CD4-positive, alpha-beta T cell treated with Interleukin-2 at 100 ng/mL for 4 hours (primary cell): ENCODE measurements at regions not wholly inside any gene's neighbourhood (a gene's known extent, or its start where the extent isn't known, plus 50 kb on each side); places are given as distances from the start of the nearest gene placed in this dataset.
"Not testable (repeated sequence)": the region's sequence is repeated elsewhere in the genome, so short reads cannot be mapped to it uniquely, and the experiment has no call there.

Source experiments
- DNase-seq: peaks from one replicate; pipeline ENCODE4 v3.0.0-alpha.2; 2020; ENCODE audit warnings: low spot score

DNA sequence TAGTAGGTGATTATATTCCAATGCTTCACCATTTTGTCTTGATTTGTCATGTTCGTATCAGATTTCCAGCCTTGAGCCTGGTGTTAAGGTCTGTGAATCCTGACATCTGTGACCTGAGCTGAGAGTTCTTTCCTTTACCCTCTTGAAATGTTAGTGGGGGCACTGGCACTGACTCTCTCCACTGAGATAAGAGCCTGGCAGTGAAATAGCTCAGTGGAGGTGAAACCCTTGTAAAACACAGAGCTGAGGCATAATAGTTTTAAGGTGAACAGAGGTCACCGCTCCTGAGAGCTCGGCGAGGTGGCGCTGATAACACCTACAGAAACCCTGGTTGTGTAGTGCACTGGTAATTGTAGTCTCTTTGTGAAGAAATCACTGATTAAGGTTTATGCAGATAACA, 748.2 kb downstream of the DIAPH3 start:
- DNase-seq = no peak

DNA sequence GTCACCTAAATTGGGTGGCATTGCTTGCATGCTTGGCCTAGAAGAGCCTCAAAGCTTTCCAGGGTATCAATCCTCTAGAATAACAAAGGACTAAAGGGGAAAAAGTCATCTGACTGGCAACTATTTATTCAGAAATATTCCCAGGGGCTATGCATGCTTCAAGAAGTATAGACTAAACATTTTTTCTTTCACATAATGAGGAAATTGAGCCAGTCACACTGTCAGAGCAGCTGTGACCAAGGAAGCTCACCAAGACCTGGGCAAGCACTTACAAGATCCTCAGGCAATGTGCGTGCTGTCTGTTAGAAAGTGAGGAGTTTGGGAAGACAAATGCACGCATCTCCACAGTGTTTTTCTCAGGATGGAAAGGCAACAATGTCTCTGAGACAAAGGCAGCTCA, 747.2 kb downstream of the DIAPH3 start:
- no peak for DNase-seq

DNA sequence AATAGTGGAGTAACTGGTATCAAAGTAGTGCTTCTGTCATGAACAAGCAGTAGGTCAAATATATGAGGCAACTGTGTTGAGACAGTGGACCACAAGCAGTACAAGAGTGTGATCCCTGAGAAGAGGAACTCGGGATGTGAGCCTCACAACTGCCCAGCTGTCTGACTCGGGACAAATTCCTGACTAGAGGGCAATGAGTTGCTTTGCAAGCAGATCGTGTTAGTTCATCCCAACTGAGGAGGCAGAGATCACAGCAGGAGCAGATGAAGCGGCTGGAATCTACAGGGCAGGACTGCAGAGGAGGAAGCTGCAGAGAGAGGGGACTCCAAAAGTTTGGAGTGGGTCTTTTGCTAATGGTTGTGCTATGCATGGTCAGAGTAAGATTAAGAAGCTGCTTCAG, 741.1 kb downstream of the DIAPH3 start:
- DNase-seq = no peak

DNA sequence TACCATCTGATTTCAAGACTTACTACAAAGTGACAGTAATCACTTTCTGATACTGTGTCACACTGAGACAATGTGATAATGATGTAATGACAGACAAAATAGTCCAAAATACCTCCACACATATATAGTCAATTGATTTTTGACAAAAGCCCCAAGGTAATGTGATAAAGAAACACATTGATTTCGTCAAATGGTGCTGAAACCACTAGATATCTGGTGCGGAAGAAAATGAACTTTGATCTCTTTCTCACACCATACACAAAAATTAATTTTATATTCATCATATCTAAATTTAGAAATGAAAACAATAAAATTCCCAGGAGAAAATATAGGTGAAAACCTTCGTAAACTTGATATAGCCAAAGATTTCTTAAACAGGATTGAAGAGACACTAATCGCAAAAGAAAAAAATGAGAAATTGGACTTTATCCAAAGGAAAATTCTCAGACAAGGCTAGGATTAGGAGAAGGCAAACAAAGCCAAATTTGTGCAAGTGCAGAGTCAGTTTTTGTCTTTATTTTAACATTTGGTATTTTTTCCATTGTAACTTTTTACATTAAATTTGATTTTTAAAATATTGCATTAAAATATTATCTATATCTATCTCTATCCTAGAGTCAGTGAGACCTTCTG, 739.9 kb downstream of the DIAPH3 start:
- no peak for DNase-seq

DNA sequence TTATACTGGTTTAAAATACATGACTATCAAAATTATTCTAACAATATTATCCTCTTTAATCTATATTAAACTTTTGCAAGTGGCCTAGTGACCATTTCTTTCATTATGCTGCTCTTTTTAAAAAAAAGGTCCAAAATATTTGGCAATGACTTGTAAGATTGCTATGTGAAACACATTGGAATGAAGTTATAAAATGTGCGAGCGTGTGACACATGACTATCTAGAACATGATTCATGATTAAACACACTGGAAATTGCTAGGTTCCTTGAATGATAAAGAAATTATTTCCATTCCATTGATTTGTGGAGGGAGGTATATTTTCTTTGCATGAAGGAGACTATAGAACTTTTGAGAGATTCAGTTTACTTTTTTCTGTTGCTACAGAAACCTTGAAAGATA, 739.1 kb downstream of the DIAPH3 start:
- DNase-seq = no peak

DNA sequence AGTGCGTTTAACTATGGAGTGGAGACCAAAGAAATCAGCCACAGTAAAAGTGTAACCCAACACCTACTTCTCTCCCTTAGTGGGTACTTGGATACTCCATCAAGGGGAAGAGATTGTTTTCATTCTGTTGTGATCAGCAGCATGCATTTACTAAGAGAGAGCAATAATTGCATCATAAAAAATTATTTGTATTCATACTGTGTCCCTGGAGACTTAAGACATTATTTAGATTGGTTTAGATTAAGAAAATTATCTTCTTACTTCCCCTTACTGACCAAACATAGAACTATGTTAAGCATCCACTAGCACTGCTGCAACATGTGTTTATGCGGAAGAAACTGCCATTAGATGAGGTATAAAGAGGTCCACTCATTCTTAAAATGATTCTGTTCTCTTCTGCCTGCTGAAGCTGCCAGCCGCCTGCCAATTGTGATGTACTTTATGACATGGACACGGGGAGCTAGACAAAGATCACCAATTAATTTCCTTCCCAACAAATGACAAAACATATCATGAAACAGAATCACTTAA, 738.5 kb downstream of the DIAPH3 start:
- DNase-seq = no peak

DNA sequence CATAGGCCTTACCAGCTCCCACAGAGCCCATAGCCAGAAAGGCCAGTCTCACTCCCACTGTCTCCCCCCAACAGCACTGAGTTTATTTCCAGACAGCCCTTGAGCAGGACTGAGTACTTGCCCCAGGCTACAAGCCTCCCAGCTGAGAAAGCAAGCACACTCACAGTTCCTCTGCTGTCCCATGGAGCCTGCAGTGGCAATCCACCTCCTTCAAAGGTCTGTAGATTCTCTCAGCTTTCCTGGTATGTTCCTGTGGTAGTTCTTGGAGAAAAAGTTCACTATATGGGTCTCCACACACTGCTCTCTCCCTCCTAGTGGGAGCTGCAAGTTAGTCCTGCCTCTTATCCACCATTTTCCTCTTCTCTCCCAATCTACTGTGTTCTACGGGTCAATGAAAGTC, 728.7 kb downstream of the DIAPH3 start:
- DNase-seq = no peak

DNA sequence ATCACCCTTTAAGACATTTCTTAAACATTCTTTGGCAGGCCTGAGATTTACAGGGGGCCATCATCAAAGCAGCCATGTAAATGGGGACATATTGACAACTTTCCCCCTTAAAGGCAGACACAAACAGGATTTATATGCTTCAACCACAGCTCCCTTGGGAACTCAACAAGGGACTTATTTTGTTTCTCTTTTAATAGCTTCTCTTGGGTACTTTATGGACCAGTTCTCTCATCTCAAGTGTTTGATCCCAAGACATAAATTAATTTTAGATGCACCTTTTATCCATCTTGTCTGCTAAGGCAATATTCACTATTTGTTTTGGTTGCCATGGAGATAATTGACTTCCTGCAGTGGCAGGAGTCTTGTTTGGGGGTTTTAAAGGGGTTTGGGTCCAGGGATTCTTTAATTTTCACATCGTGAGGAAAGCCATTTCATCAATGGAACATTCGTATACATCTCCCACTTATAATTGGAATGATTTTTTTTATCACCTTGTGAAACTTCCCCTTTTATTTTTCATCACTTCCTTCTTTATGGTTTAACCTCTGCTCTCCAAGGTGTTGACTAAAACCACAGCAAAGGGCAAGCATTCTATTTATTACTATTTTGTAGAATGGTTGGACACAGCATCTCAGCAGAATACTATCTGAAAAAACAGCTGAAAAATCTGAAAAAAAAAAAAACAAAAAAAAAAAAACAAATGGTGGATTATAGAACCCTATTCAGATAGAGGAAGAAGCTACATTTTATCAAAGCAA, 726.0 kb downstream of the DIAPH3 start:
- DNase-seq = no peak

DNA sequence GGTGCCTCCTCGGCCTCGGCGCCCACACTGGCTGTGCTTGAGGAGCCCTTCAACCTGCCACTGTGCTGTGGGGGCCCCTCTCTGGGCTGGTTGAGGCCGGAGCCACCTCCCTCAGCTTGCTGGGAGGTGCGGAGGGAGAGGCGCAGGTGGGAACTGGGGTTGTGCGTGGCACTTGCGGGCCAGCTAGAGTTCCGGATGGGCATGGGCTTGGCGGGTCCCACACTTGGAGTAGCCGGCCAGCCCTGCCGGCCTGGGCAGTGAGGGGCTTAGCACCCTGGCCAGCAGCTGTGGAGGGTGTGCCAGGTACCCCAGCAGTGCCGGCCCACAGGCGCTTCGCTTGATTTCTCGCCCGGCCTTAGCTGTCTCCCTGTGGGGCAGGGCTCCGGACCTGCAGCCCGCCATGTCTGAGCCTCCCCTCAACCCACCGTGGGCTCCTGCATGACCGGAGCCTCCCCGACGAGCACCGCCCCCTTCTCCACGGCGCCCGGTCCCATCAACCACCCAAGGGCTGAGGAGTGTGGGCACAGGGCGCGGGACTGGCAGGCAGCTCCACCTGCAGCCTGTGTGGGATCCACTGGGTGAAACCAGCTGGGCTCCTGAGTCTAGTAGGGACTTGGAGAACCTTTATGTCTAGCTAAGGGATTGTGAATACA, 723.8 kb downstream of the DIAPH3 start:
- no peak for DNase-seq

DNA sequence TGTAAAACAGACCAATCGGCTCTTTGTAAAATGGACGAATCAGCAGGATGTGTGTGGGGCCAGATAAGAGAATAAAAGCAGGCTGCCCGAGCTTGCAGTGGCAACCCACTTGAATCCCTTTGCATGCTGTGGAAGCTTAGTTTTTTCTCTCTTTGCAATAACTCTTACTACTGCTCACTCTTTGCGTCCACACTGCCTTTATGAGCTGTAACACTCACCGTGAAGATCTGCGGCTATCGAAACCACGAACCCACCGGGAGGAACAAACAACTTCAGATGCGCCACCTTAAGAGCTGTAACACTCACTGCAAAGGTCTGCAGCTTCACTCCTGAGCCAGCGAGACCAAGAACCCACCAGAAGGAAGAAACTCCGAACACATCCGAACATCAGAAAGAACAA, 722.7 kb downstream of the DIAPH3 start:
- not testable (repeated sequence) for DNase-seq

DNA sequence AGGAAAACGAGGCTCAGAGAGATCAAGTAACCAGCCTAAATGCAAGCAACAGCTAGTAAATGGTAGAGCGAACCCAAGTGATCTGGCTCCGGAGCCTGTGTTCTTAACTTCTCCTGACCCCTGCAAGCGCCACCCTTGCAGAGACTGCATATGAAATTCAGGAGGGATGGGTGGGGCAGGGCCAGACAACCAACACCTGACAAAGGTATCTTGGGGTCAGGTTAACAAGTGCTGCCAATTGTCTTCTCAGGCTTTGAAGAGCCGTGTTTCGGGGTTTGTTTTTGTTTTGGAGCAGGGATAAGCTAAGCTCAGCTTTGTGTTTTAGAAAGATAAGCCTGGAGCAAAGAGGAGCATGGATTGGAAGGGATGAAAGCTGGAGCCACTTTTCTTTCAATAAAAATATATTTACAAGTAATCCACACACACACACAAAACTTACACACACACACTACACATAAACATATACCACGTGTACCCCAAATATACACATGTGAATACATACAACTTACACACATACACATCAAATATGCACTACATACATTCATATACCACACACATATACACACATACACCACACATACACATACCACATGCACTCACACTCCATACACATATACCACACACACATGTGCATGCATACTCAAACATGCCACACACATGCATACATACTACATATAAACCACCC, 722.0 kb downstream of the DIAPH3 start:
- DNase-seq = no peak

DNA sequence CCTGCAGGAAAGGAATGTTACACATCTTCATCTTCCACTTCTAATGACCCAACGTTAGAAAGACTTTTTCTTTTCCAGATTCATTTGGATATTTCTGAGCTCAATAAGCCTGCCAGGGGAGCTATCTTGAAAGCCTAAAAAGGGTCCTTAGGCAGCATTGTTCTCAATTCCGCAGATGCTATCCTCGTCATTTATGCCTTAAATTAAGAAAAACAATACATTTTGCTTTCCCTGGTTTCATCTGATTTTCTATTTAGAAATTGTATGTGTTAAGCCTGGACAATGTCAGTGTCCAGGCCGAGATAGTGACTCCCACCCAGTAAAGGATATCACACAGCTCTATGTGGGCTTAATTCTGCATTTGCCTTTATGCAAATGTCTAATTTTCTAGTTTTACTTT, 721.3 kb downstream of the DIAPH3 start:
- no peak for DNase-seq

DNA sequence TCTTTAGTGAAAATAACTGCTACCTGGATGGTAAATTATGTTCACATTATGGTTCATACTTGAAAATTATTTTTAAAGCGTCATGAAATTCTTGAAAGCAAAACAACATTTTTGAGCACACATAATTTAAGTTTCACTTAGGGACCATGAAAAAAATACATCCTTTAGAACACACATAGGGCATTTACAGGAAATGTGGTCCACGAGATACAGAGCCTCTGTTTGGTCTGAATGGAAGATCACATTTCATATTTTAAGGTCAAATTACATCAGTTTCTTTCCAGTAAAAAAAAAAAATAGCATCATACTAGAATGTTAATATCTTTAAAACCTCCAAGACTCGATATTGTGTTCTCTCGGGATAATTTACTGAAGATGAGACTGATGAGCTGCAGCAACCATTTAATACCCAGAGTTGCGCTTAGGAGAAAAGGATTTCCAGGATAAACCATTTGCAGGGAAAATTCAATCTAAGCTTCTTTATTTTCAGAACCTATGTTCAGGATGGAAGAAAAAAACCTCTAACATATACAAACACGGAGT, 720.7 kb downstream of the DIAPH3 start:
- no peak for DNase-seq

DNA sequence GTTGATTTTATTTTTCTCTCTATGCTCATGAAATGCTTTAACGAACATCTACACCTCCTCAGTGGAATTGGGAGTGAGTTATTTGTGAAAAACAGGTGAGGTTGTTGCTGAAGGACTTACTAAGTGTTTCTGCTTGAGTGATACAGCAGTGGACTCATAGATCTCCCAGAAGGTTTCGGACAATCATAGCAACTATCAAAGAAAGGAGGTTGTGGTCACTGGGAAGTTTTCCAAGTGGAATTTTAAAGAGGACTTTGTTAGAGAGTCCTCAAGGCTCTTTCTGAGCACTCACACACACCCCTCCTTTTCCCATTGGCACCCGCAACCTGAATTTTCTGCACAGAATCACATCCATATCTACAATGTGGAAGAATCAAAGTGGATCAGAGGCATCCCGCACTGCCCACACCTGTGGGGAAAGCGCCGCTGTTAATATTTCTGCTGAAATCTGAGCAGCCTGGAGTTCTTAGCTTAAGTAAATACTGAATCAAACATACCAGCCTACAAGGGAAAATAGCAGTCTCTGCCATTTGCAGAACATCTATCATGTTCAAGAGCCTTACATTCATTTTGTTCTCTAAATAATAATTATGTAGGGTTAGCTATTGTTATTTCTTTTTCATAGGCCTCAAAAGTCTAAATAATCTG, 719.4 kb downstream of the DIAPH3 start:
- DNase-seq = no peak

DNA sequence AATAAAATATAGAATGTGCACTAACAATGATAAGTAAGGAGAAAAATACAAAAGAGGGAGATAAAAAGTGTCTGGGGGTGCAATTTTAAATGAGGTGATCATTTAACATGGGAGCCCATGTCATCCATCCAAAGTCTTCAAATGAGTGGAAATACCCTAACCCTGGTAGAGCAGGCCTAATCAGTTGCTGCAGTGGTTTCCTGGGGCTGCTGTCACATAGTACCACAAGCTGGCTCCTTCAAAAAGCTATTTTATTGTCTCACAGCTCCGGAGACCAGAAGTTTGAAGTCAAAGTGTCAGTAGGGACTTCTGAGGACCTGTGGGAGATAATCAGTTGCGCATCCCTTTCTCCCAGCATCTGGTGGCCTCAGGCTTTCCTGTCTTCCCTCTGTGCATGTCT, 717.9 kb downstream of the DIAPH3 start:
- DNase-seq = no peak

DNA sequence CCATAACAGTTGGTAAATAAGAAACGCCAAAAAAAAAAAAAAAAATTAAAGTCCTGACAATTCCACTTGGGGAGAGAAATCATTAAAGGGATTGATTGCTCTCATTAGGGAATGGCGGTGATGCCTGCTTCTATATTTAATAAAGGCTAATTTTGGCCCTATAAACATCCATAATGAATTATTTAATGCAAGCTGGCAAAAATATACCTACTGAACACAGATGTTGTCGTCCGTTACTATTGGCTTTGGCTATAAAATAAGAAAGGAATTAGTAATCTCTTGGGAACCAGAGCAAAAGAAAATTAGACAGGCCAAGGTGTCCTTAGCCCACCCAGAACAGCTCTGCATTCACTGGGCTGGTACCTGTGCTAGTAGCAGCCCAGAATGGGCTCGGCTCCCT, 717.3 kb downstream of the DIAPH3 start:
- no peak for DNase-seq

DNA sequence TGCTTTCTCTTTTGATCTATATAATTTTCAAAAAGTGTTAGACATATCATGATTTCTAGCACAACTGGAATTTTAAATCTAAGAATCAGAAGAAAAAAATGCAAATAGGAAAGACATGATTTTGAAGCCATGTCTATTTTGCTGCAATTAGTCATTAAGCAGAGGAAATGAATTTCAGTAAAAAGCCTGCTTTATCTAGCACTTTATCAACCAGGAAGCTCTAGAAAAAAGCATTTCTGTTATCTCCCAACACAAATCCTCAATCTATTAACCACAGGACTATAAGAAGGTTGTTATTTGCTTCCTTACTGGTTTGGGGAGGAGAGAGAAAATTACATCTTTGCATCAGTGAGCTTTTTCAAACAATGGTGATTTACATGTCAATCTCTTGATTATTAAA, 716.7 kb downstream of the DIAPH3 start:
- no peak for DNase-seq

DNA sequence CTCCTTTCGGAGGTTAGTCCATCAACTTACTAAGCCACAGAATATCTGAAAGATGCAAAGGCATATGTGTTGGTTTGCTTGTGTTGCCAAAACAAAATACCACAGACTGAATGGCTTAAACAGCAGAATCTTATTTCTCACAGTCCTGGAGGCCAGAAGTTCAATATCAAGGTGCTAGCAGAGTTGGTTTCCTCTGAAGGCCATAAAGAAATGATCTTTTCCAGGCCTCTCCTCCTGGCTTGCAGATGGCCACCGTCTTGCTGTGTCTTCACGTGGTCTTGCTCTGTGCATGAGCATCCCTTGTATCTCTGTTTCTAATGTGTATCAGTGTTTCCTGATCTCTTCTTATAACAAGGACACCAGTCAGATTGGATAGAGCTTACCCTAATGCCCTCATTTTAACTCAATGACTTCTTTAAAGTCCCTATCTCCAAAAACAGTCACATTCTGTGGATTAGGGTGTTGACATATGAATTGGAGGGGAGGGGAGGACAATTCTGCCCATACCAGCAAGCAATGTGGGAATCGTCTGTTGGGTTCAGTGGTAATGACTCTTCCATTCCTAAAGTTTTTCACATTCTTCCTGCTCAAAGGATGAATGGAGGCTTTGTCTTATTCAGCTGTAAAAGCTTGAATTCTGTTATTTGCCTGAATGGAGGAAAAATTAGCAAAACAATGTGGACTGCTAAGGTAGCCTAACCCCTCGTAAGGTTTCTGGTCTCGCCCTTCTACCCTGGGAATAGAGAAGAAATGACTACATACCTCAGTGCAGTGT, 715.7 kb downstream of the DIAPH3 start:
- no peak for DNase-seq

DNA sequence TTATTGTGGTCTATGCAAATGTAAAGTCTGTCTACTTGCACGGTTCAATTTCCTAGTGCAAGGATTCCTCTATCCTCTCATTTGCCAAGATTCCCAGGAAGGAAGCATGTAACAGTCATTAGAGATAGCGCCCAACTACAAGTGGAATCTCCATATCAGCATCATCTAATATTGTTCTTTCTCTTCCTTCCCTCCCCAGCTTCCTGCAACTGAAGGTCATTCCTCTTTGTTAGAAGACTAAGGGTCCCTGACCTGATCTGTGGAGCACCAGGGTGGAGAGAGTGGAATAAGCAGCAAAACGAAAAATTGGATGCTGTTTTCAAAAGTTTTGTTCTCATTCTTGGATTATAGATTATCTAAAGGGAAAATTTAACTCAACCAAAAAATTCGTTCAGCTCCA, 714.0 kb downstream of the DIAPH3 start:
- no peak for DNase-seq

DNA sequence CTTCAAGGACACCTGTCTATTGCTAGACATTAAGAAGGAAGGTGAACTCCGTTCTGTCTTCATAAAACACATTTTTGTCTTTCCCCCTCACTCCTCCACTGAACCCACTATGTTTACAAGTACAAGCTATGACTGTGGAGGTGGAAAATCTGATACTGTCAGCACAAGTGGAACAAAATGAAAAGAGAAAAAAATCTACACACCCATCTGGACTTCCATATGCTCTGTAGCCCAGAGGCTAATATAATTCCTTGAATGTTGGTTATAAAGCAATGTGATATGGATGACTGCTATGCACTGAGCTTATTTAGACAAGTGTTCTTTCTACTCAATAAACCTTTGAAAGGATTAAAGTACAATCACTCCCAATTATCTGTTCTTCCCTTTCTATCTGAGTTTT, 713.5 kb downstream of the DIAPH3 start:
- no peak for DNase-seq

DNA sequence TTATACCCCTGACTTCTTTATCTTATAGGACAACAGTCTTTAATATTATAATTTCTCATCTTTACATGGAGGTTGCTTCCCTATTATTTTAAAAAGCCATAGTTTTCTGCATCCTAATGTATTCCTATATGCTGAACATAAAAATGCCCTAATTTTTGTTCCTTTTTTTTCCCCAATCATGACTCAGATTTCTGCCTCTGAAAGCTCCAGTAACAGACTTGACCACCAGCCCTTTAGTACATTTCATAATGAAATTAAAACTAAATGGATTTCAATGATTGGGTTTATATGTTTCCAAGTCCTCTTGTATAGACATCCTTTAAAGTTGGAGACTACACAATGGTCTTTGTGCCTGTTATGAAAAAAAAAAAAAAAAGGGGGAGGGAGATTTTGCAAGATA, 712.5 kb downstream of the DIAPH3 start:
- DNase-seq = no peak
